Progenitor cell of endocrine pancreas (in vitro differentiated cells): ENCODE measurements at regions not wholly inside any gene's neighbourhood (a gene's known extent, or its start where the extent isn't known, plus 50 kb on each side); places are given as distances from the start of the nearest gene placed in this dataset.

Source experiments
- DNase-seq: peaks from one replicate; pipeline ENCODE4 v3.0.0; 2021; ENCODE audit warnings: low spot score; ENCODE audit not compliant: unreplicated experiment
- H3K27ac Mint-ChIP-seq: 2 replicates; pipeline ENCODE4 v1.8.0; 2021; ENCODE audit warnings: mild to moderate bottlenecking, moderate library complexity, mixed read lengths
- H3K27me3 Mint-ChIP-seq: 2 replicates; pipeline ENCODE4 v1.8.0; 2021; ENCODE audit warnings: mixed read lengths
- H3K36me3 Mint-ChIP-seq: 2 replicates; pipeline ENCODE4 v1.8.0; 2022; ENCODE audit warnings: mixed read lengths; ENCODE audit not compliant: insufficient read depth
- H3K4me1 Mint-ChIP-seq: 2 replicates; pipeline ENCODE4 v1.8.0; 2021; ENCODE audit warnings: low read depth, mixed read lengths
- H3K4me3 Mint-ChIP-seq: 2 replicates; pipeline ENCODE4 v1.8.0; 2021; ENCODE audit warnings: low read depth, mild to moderate bottlenecking, moderate library complexity, mixed read lengths
- H3K9me3 Mint-ChIP-seq: 2 replicates; pipeline ENCODE4 v1.8.0; 2021; ENCODE audit warnings: low read depth, mixed read lengths
- CTCF ChIP-seq: fragments of 200-600 bp; sonication (generic); IDR thresholded peaks from one replicate; pipeline ENCODE4 v1.5.0; 2021; ENCODE audit warnings: antibody characterized with exemption, mild to moderate bottlenecking; ENCODE audit not compliant: unreplicated experiment

GRCh38 chr6:95690328-95690727 lies 113.0 kb downstream of the MANEA start:
- TF ChIP-seq CTCF = no peak
- DNase-seq = no peak
- Mint-ChIP-seq H3K4me3 (no peak overlapping the region), H3K36me3 (no peaks in the 10 kb centered on the region), H3K9me3 (peaks cover 4% of the 10 kb centered on the region), H3K27me3 (peaks cover 5% of the 10 kb centered on the region), H3K4me1 (peaks cover 15% of the 10 kb centered on the region), H3K27ac (no peak overlapping the region)

DNA sequence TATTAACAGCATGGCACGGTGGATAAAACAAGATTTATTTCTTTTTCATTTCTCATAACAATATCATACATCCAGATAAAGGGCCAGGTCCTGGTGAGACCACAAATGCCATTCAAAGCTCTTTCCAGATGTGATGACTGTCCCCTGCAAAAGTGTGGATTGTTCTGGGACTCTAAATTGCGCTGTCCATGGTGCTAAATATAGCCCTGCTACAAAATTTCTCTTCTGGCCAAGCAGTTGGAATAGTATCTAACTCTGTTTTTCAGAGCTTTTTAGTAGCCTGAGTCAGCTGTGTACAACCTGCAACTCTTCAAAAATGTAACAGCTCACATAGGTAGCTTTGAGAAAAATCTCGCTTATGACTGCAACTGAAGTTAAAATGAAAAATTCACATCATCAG lies 115.8 kb downstream of the MANEA start:
- Mint-ChIP-seq H3K27ac (no peak overlapping the region), H3K27me3 (peaks cover 5% of the 10 kb centered on the region), H3K9me3 (peaks cover 4% of the 10 kb centered on the region), H3K36me3 (no peaks in the 10 kb centered on the region), H3K4me1 (peaks cover 1% of the 10 kb centered on the region), H3K4me3 (no peak overlapping the region)
- no peak for TF ChIP-seq CTCF
- DNase-seq = peak; percentile 22

GRCh38 chr6:95698271-95698670 lies 120.9 kb downstream of the MANEA start:
- no peak for TF ChIP-seq CTCF
- Mint-ChIP-seq H3K36me3 (no peaks in the 10 kb centered on the region), H3K27me3 (no peaks in the 10 kb centered on the region), H3K9me3 (no peaks in the 10 kb centered on the region), H3K4me1 (no peaks in the 10 kb centered on the region), H3K27ac (no peak overlapping the region), H3K4me3 (no peak overlapping the region)
- no peak for DNase-seq

DNA sequence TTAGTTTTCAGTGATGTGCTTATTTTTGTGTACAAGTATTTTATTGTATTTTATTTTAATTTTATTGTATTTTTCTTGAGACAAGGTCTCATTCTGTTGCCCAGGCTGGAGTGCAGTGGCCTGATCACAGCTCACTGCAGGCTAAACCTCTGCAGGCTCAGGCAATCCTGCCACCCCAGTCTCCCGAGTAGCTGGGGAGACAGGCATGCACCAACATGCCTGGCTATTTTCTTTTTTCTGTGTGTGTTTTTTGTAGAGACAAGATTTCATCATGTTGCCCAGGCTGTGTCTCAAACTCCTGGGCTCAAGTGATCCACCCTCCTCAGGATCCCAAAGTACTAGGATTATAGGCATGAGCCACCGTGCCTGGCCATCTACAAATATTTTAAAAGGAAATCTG lies 146.3 kb downstream of the MANEA start:
- Mint-ChIP-seq H3K4me3 (no peak overlapping the region), H3K27me3 (no peaks in the 10 kb centered on the region), H3K4me1 (no peaks in the 10 kb centered on the region), H3K27ac (no peak overlapping the region), H3K9me3 (peaks cover 18% of the 10 kb centered on the region), H3K36me3 (no peaks in the 10 kb centered on the region)
- TF ChIP-seq CTCF = no peak
- no peak for DNase-seq

GRCh38 chr6:95725344-95725743 lies 148.0 kb downstream of the MANEA start:
- no peaks in the 10 kb centered on the region for H3K4me1 Mint-ChIP-seq
- no peaks in the 10 kb centered on the region for H3K36me3 Mint-ChIP-seq
- no peak for TF ChIP-seq CTCF
- no peak overlapping the region for H3K4me3 Mint-ChIP-seq
- no peak overlapping the region for H3K27ac Mint-ChIP-seq
- DNase-seq = no peak
- H3K27me3 Mint-ChIP-seq = no peaks in the 10 kb centered on the region
- H3K9me3 Mint-ChIP-seq = peaks cover 5% of the 10 kb centered on the region

DNA sequence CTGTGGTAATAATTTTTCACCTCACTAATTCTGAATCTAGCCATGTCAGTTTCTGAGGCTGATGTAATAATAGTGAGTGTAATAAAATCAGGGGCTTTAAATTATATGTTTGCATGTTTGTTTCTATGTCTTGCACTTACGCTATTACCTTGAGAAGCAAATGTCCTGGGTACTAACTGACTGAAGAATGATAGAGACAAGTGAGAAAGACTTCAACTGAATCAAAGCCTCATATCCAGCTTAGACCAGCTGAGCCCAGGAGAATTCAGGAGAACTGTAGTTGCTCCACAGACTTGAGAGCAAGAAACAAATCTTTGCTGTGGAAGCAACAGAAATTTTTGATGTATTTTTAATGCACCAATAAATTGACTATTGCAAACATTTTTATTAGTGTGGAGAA lies 162.8 kb downstream of the MANEA start:
- H3K27ac Mint-ChIP-seq = no peak overlapping the region
- H3K36me3 Mint-ChIP-seq = no peaks in the 10 kb centered on the region
- no peak overlapping the region for H3K4me3 Mint-ChIP-seq
- no peak for TF ChIP-seq CTCF
- H3K27me3 Mint-ChIP-seq = no peaks in the 10 kb centered on the region
- no peaks in the 10 kb centered on the region for H3K9me3 Mint-ChIP-seq
- H3K4me1 Mint-ChIP-seq = peaks cover 1% of the 10 kb centered on the region
- no peak for DNase-seq
